ENCODE measurements at regions not wholly inside any gene's neighbourhood (a gene's known extent, or its start where the extent isn't known, plus 50 kb on each side); places are given as distances from the start of the nearest gene placed in this dataset.

GRCh38 chr10:128211064-128211504 is 84.9 kb upstream of the MKI67 start:
- TF ChIP-seq POLR2A (IDR thresholded peaks at IDR 0.05; ENCODE audit: low read length) (no peak), GATA1 (IDR thresholded peaks at IDR 0.05; ENCODE audit: low read depth, low read length) (no peak)

Data from erythroblast (primary cell).